Fibroblast of lung (primary cell): ENCODE measurements at regions not wholly inside any gene's neighbourhood (a gene's known extent, or its start where the extent isn't known, plus 50 kb on each side); places are given as distances from the start of the nearest gene placed in this dataset.

ENCODE experiments used
- EZH2 ChIP-seq: IDR thresholded peaks from 2 replicates; pipeline ENCODE4 v1.5.1; 2012; ENCODE audit warnings: low read length, control low read depth, mild to moderate bottlenecking; ENCODE audit errors: missing control alignments
- TF ChIP-seq, protein P1 (sequence below), 2 donors: IDR thresholded peaks in 1 of 2; conservative IDR thresholded peaks in 1 of 2; 1 replicate in 1 of 2; 2 replicates in 1 of 2; pipeline ENCODE4 v1.5.1; 2011 to 2012; ENCODE audit warnings: low read length in 2 of 2, control low read depth in 1 of 2, inconsistent platforms in 1 of 2, low read depth in 1 of 2, mild to moderate bottlenecking in 1 of 2

DNA sequence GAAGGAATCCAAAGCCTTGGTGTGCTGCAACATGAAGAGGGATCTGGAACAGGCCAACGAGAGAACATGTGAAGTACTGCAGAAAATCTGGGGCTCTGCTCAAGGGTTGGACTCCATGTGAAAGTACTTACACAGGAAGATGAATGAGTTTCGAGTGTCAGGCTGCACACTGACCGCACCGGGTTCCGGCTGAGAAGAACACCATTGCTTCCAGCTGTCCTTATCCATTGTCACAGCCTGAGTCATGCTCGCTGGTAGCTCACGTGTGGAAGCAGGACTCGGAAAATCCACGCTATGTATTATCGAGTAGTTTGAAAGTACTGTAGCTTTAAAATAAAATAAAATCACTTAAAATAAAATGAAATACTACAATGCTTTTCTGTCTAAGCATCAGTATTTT is 50.4 kb upstream of the TBL1X start:
- TF ChIP-seq EZH2, result no peak
- TF ChIP-seq, protein P1, sequence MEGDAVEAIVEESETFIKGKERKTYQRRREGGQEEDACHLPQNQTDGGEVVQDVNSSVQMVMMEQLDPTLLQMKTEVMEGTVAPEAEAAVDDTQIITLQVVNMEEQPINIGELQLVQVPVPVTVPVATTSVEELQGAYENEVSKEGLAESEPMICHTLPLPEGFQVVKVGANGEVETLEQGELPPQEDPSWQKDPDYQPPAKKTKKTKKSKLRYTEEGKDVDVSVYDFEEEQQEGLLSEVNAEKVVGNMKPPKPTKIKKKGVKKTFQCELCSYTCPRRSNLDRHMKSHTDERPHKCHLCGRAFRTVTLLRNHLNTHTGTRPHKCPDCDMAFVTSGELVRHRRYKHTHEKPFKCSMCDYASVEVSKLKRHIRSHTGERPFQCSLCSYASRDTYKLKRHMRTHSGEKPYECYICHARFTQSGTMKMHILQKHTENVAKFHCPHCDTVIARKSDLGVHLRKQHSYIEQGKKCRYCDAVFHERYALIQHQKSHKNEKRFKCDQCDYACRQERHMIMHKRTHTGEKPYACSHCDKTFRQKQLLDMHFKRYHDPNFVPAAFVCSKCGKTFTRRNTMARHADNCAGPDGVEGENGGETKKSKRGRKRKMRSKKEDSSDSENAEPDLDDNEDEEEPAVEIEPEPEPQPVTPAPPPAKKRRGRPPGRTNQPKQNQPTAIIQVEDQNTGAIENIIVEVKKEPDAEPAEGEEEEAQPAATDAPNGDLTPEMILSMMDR (conservative IDR thresholded peaks at IDR 0.05 in 1 of 2, IDR thresholded peaks at IDR 0.05 in 1 of 2; ENCODE audit: low read depth in 1 of 2, low read length in 2 of 2), result no peak
